Loucy (cell line): ENCODE measurements at regions not wholly inside any gene's neighbourhood (a gene's known extent, or its start where the extent isn't known, plus 50 kb on each side); places are given as distances from the start of the nearest gene placed in this dataset.

Source experiments
- H2AFZ ChIP-seq: fragments of 200-600 bp; sonication (generic); 2 replicates; pipeline ENCODE4 v1.6.0; 2016; ENCODE audit warnings: antibody characterized with exemption, mild to moderate bottlenecking, low read length, moderate library complexity
- H3F3A ChIP-seq: fragments of 200-600 bp; 2 replicates; pipeline ENCODE4 v1.6.0; 2016; ENCODE audit warnings: antibody characterized with exemption, low read depth, mild to moderate bottlenecking
- H3K27me3 ChIP-seq: fragments of 200-600 bp; sonication (generic); 2 replicates; pipeline ENCODE4 v1.6.1; 2014; ENCODE audit warnings: low read length, mild to moderate bottlenecking; ENCODE audit not compliant: insufficient read depth, poor library complexity, severe bottlenecking
- H3K36me3 ChIP-seq: fragments of 200-600 bp; sonication (generic); 2 replicates; pipeline ENCODE4 v1.6.1; 2016; ENCODE audit warnings: low read length; ENCODE audit not compliant: insufficient read depth
- H3K4me1 ChIP-seq: fragments of 200-600 bp; sonication (generic); 2 replicates; pipeline ENCODE4 v1.5.1; 2014; ENCODE audit warnings: low read length, mild to moderate bottlenecking; ENCODE audit not compliant: insufficient read depth, poor library complexity, severe bottlenecking
- H3K4me2 ChIP-seq: fragments of 200-600 bp; sonication (generic); 2 replicates; pipeline ENCODE4 v1.6.0; 2014; ENCODE audit warnings: antibody characterized with exemption, low read length, low read depth, mild to moderate bottlenecking; ENCODE audit not compliant: poor library complexity, severe bottlenecking
- H3K4me3 ChIP-seq: fragments of 200-600 bp; sonication (generic); 2 replicates; pipeline ENCODE4 v1.5.1; 2014; ENCODE audit warnings: low read length, mild to moderate bottlenecking, mixed read lengths; ENCODE audit not compliant: poor library complexity, severe bottlenecking
- H3K79me2 ChIP-seq: fragments of 200-600 bp; sonication (generic); 2 replicates; pipeline ENCODE4 v1.6.1; 2014; ENCODE audit warnings: low read length; ENCODE audit not compliant: insufficient read depth
- H3K9ac ChIP-seq: fragments of 200-600 bp; sonication (generic); 2 replicates; pipeline ENCODE4 v1.6.0; 2014; ENCODE audit warnings: mild to moderate bottlenecking, low read depth, low read length, moderate library complexity; ENCODE audit not compliant: poor library complexity, severe bottlenecking
- H3K9me2 ChIP-seq: fragments of 200-600 bp; sonication (generic); replicated peaks from 2 replicates; pipeline ENCODE4 v1.6.1; 2016; ENCODE audit warnings: low read depth, low read length, mixed read lengths
- H3K9me3 ChIP-seq: fragments of 200-600 bp; sonication (generic); 2 replicates; pipeline ENCODE4 v1.6.1; 2014; ENCODE audit warnings: mild to moderate bottlenecking, antibody characterized with exemption, low read length, low read depth; ENCODE audit not compliant: insufficient read depth
- H4K20me1 ChIP-seq: fragments of 200-600 bp; sonication (generic); 2 replicates; pipeline ENCODE4 v1.6.0; 2014; ENCODE audit warnings: antibody characterized with exemption, low read length, mild to moderate bottlenecking; ENCODE audit not compliant: insufficient read depth, poor library complexity, severe bottlenecking
- CTCF ChIP-seq: fragments of 200-600 bp; sonication (generic); conservative IDR thresholded peaks from 2 replicates; pipeline ENCODE4 v1.5.1; 2014; ENCODE audit warnings: mild to moderate bottlenecking, antibody characterized with exemption, low read length
- EZH2phosphoT487 ChIP-seq: fragments of 200-600 bp; IDR thresholded peaks from 2 replicates; pipeline ENCODE4 v1.6.1; 2018; ENCODE audit warnings: antibody characterized with exemption, mild to moderate bottlenecking, moderate library complexity, borderline replicate concordance

- Histone ChIP-seq H2AFZ (no peak overlapping the region), H3K4me2 (no peak overlapping the region), H4K20me1 (no peaks in the 10 kb centered on the region), H3K9ac (no peak overlapping the region), H3K4me3 (no peak overlapping the region), H3K36me3 (no peaks in the 10 kb centered on the region), H3K9me3 (no peaks in the 10 kb centered on the region), H3K27me3 (no peaks in the 10 kb centered on the region), H3F3A (no peaks in the 10 kb centered on the region), H3K4me1 (peaks cover 16% of the 10 kb centered on the region), H3K79me2 (no peaks in the 10 kb centered on the region), H3K9me2 (no peaks in the 10 kb centered on the region)
- TF ChIP-seq CTCF: no peak
- no peak for TF ChIP-seq EZH2phosphoT487
Observed at GRCh38 chr4:81634165-81634564, 162.5 kb upstream of the RASGEF1B start.

GRCh38 chr4:81632581-81633299 lies 161.0 kb upstream of the RASGEF1B start:
- H3K4me2 ChIP-seq: no peak overlapping the region
- TF ChIP-seq CTCF: no peak
- no peak for TF ChIP-seq EZH2phosphoT487

GRCh38 chr4:81631958-81632441 lies 160.3 kb upstream of the RASGEF1B start:
- Histone ChIP-seq H3K4me1 (peaks cover 10% of the 10 kb centered on the region), H3K36me3 (no peaks in the 10 kb centered on the region), H3K9me2 (no peaks in the 10 kb centered on the region), H3K4me2 (no peak overlapping the region), H3K4me3 (no peak overlapping the region), H3K79me2 (no peaks in the 10 kb centered on the region), H4K20me1 (no peaks in the 10 kb centered on the region), H3K9me3 (no peaks in the 10 kb centered on the region), H3F3A (no peaks in the 10 kb centered on the region), H2AFZ (no peak overlapping the region), H3K27me3 (no peaks in the 10 kb centered on the region), H3K9ac (no peak overlapping the region)
- no peak for TF ChIP-seq CTCF
- TF ChIP-seq EZH2phosphoT487: no peak

More at GRCh38 chr4:81632581-81633299, 161.0 kb upstream of the RASGEF1B start:
- no peaks in the 10 kb centered on the region for H3K9me3 ChIP-seq
- H3F3A ChIP-seq: no peaks in the 10 kb centered on the region
- H2AFZ ChIP-seq: no peak overlapping the region
- H4K20me1 ChIP-seq: no peaks in the 10 kb centered on the region
- H3K4me3 ChIP-seq: no peak overlapping the region
- H3K79me2 ChIP-seq: no peaks in the 10 kb centered on the region
- no peaks in the 10 kb centered on the region for H3K36me3 ChIP-seq
- no peaks in the 10 kb centered on the region for H3K9me2 ChIP-seq
- no peak overlapping the region for H3K9ac ChIP-seq
- H3K4me1 ChIP-seq: peaks cover 10% of the 10 kb centered on the region
- H3K27me3 ChIP-seq: no peaks in the 10 kb centered on the region
